NCI-H1694 treated with DMSO at 0.1 percent for 48 hours (cell line): ENCODE measurements at regions not wholly inside any gene's neighbourhood (a gene's known extent, or its start where the extent isn't known, plus 50 kb on each side); places are given as distances from the start of the nearest gene placed in this dataset.

Experiments used
- DNase-seq: peaks from one replicate; lab custom pipeline; 2025; lab: John Stamatoyannopoulos, UW

- DNase-seq = no peak
Observed at GRCh38 chr12:91968076-91968776, 177.4 kb downstream of the BTG1 start.

GRCh38 chr12:91967590-91967989 lies 178.1 kb downstream of the BTG1 start:
- DNase-seq = no peak

GRCh38 chr12:91965781-91966180 lies 179.9 kb downstream of the BTG1 start:
- DNase-seq = no peak

GRCh38 chr12:91964501-91964900 lies 181.1 kb downstream of the BTG1 start:
- no peak for DNase-seq

GRCh38 chr12:91959220-91959619 lies 186.4 kb downstream of the BTG1 start:
- DNase-seq = no peak

GRCh38 chr12:91958816-91959215 lies 186.8 kb downstream of the BTG1 start:
- DNase-seq = no peak

- no peak for DNase-seq
Observed at GRCh38 chr12:91954747-91955146, 190.9 kb downstream of the BTG1 start.

GRCh38 chr12:91954326-91954725 lies 191.3 kb downstream of the BTG1 start:
- DNase-seq = no peak

GRCh38 chr12:91952916-91953315 lies 192.7 kb downstream of the BTG1 start:
- no peak for DNase-seq

GRCh38 chr12:91951571-91951970 lies 194.1 kb downstream of the BTG1 start:
- DNase-seq = no peak

- DNase-seq = no peak
Observed at GRCh38 chr12:91948504-91948903, 197.1 kb downstream of the BTG1 start.

GRCh38 chr12:91947459-91947858 lies 198.2 kb downstream of the BTG1 start:
- DNase-seq = no peak

GRCh38 chr12:91944637-91945036 lies 201.0 kb downstream of the BTG1 start:
- DNase-seq = no peak

GRCh38 chr12:91940826-91941570 lies 204.6 kb downstream of the BTG1 start:
- DNase-seq = no peak

- no peak for DNase-seq
Observed at GRCh38 chr12:91940322-91940721, 205.3 kb downstream of the BTG1 start.

GRCh38 chr12:91937706-91938105 lies 207.9 kb downstream of the BTG1 start:
- DNase-seq = no peak

GRCh38 chr12:91937009-91937408 lies 208.6 kb downstream of the BTG1 start:
- DNase-seq = no peak

- DNase-seq = no peak
Observed at GRCh38 chr12:91935296-91935695, 210.3 kb downstream of the BTG1 start.

- DNase-seq = no peak
Observed at GRCh38 chr12:91931111-91931510, 214.5 kb downstream of the BTG1 start.

GRCh38 chr12:91928501-91928900 lies 217.1 kb downstream of the BTG1 start:
- no peak for DNase-seq

GRCh38 chr12:91926848-91927247 lies 218.8 kb downstream of the BTG1 start:
- DNase-seq = no peak

GRCh38 chr12:91924827-91925226 lies 220.8 kb downstream of the BTG1 start:
- no peak for DNase-seq

GRCh38 chr12:91923864-91924263 lies 221.8 kb downstream of the BTG1 start:
- no peak for DNase-seq

GRCh38 chr12:91922674-91923073 lies 223.0 kb downstream of the BTG1 start:
- DNase-seq = no peak
